ENCODE measurements at regions not wholly inside any gene's neighbourhood (a gene's known extent, or its start where the extent isn't known, plus 50 kb on each side); places are given as distances from the start of the nearest gene placed in this dataset.

DNA sequence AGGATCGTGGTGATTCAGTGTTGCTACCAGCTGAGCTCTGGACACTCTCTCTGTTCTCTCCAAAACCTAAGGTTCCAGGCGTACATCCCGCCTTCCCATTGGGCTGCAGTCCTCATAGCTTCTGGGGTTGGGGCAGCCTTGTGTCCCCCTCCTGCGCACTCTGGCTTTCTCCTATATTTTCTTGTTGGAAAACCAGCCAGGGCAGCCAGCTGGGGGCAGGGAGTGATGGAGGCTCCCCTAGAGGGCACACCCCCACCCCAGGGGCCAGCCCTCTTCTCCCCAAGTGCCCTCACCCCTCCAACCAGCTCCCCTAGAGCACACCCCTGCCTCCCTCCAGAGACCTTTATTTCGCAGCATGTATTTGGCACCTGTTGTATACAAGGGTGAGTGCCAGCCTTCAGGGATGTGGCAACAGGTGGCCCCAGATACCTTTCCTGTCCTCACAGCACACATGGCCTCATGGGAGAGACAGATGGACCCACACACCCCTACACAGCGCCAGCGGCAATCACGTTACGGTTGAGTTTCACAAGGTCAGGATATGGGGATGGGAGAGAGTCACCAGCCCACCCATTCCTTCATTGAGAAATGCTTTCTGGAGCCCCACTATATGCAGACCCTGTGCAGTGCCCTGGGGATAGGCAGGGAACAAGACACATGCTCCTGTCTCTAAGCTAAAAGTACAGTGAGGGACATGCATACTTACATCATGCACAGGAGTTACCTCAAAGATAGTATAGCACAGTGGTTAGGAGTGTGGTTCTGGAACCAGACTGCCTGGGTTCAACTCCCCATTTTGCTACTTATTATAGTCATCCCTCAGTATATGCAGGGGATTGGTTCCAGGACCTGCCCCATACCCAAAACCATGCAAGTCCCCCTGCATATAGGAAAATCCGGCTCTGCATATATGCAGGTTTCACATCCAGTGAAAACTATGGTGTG is 141.1 kb downstream of the PHETA1 start:
- no peak for TF ChIP-seq EZH2phosphoT487 (IDR thresholded peaks at IDR 0.05; ENCODE audit: borderline replicate concordance, low read length)
- TF ChIP-seq, protein P1, sequence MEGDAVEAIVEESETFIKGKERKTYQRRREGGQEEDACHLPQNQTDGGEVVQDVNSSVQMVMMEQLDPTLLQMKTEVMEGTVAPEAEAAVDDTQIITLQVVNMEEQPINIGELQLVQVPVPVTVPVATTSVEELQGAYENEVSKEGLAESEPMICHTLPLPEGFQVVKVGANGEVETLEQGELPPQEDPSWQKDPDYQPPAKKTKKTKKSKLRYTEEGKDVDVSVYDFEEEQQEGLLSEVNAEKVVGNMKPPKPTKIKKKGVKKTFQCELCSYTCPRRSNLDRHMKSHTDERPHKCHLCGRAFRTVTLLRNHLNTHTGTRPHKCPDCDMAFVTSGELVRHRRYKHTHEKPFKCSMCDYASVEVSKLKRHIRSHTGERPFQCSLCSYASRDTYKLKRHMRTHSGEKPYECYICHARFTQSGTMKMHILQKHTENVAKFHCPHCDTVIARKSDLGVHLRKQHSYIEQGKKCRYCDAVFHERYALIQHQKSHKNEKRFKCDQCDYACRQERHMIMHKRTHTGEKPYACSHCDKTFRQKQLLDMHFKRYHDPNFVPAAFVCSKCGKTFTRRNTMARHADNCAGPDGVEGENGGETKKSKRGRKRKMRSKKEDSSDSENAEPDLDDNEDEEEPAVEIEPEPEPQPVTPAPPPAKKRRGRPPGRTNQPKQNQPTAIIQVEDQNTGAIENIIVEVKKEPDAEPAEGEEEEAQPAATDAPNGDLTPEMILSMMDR (IDR thresholded peaks at IDR 0.05; ENCODE audit: low read depth, low read length, poor library complexity, severe bottlenecking) = no peak
- Histone ChIP-seq H3K9me3 (ENCODE audit: control insufficient read depth, insufficient read depth, low read length) (no peaks in the 10 kb centered on the region), H3K4me3 (ENCODE audit: low read length) (no peak overlapping the region), H3K4me2 (ENCODE audit: low read length) (no peak overlapping the region), H3K27ac (ENCODE audit: low read depth, low read length) (no peak overlapping the region), H3K27me3 (ENCODE audit: control insufficient read depth, low read length) (no peaks in the 10 kb centered on the region), H3K79me2 (ENCODE audit: control insufficient read depth, low read length) (no peaks in the 10 kb centered on the region), H4K20me1 (ENCODE audit: control insufficient read depth, insufficient read depth, low read depth, low read length) (no peaks in the 10 kb centered on the region), H3K36me3 (ENCODE audit: control insufficient read depth, low read length) (no peaks in the 10 kb centered on the region), H3F3A (ENCODE audit: control insufficient read depth, insufficient read depth) (no peaks in the 10 kb centered on the region), H3K4me1 (ENCODE audit: control insufficient read depth, low read length) (no peaks in the 10 kb centered on the region), H3K9me2 (replicated peaks; ENCODE audit: control insufficient read depth, low read length) (no peaks in the 10 kb centered on the region)

DNA sequence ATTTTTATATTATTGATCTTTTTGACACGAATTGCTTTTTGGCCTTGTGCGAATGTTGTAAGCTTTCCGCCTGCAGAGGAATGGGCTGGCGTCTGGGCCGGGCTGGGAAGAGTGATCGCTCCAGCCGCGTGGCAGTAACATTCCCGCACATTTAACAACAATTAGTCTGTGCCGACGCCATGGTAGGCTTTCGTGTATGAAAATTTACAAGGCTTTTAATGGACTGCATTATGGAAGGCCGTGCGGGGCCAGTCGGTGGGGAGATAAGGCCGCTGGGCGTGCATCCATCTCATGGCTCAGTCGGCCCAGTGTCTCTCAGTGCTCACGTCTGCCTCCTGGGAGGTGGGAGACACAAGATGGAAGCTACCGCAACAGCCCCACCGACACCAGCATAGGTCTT is 142.2 kb downstream of the PHETA1 start:
- Histone ChIP-seq H3K36me3 (ENCODE audit: control insufficient read depth, low read length) (no peaks in the 10 kb centered on the region), H3K9me3 (ENCODE audit: control insufficient read depth, insufficient read depth, low read length) (no peaks in the 10 kb centered on the region), H3K79me2 (ENCODE audit: control insufficient read depth, low read length) (no peaks in the 10 kb centered on the region), H3K4me3 (ENCODE audit: low read length) (no peak overlapping the region), H3F3A (ENCODE audit: control insufficient read depth, insufficient read depth) (no peaks in the 10 kb centered on the region), H3K27me3 (ENCODE audit: control insufficient read depth, low read length) (no peaks in the 10 kb centered on the region), H3K27ac (ENCODE audit: low read depth, low read length) (no peak overlapping the region), H3K4me2 (ENCODE audit: low read length) (no peak overlapping the region), H3K9me2 (replicated peaks; ENCODE audit: control insufficient read depth, low read length) (no peaks in the 10 kb centered on the region), H4K20me1 (ENCODE audit: control insufficient read depth, insufficient read depth, low read depth, low read length) (no peaks in the 10 kb centered on the region), H3K4me1 (ENCODE audit: control insufficient read depth, low read length) (no peaks in the 10 kb centered on the region)
- no peak for TF ChIP-seq EZH2phosphoT487 (IDR thresholded peaks at IDR 0.05; ENCODE audit: borderline replicate concordance, low read length)
- TF ChIP-seq, protein P1 (IDR thresholded peaks at IDR 0.05; ENCODE audit: low read depth, low read length, poor library complexity, severe bottlenecking) = no peak

DNA sequence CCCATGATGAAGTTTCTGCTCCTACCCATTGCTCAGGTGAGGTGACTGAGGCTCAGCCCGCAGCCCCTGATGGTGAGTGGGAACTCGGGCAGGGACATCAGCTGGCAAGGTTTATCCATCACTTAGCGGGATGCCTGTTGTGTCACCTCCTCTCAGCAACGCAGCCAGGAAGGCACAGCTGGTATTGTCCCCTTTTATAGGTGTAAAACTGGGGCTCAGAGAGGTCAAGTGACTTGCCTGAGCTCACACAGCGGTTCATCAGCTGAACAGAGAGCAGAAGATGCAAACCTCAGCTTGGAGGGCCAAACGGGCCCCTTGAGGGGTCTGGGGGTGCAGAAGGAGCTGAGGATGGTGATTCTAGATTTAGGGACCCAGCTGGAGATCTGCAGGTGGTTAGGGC is 143.6 kb downstream of the PHETA1 start:
- Histone ChIP-seq H3K9me2 (replicated peaks; ENCODE audit: control insufficient read depth, low read length) (no peaks in the 10 kb centered on the region), H3K4me1 (ENCODE audit: control insufficient read depth, low read length) (no peaks in the 10 kb centered on the region), H3F3A (ENCODE audit: control insufficient read depth, insufficient read depth) (no peaks in the 10 kb centered on the region), H3K4me2 (ENCODE audit: low read length) (no peak overlapping the region), H3K9me3 (ENCODE audit: control insufficient read depth, insufficient read depth, low read length) (no peaks in the 10 kb centered on the region), H3K79me2 (ENCODE audit: control insufficient read depth, low read length) (no peaks in the 10 kb centered on the region), H3K36me3 (ENCODE audit: control insufficient read depth, low read length) (no peaks in the 10 kb centered on the region), H3K4me3 (ENCODE audit: low read length) (no peak overlapping the region), H3K27me3 (ENCODE audit: control insufficient read depth, low read length) (no peaks in the 10 kb centered on the region), H3K27ac (ENCODE audit: low read depth, low read length) (no peak overlapping the region), H4K20me1 (ENCODE audit: control insufficient read depth, insufficient read depth, low read depth, low read length) (no peaks in the 10 kb centered on the region)
- TF ChIP-seq EZH2phosphoT487 (IDR thresholded peaks at IDR 0.05; ENCODE audit: borderline replicate concordance, low read length) = no peak
- TF ChIP-seq, protein P1 (IDR thresholded peaks at IDR 0.05; ENCODE audit: low read depth, low read length, poor library complexity, severe bottlenecking) = no peak
